GM21390 (cell line): ENCODE measurements at regions not wholly inside any gene's neighbourhood (a gene's known extent, or its start where the extent isn't known, plus 50 kb on each side); places are given as distances from the start of the nearest gene placed in this dataset.
"Not testable (repeated sequence)": the region's sequence is repeated elsewhere in the genome, so short reads cannot be mapped to it uniquely, and the experiment has no call there.

ENCODE experiments used
- ATAC-seq: cut with Tn5 transposase; IDR thresholded peaks from one replicate; pipeline ENCODE4 v1.9.1; 2021; ENCODE audit not compliant: unreplicated experiment

- ATAC-seq: not testable (repeated sequence)
Observed at GRCh38 chr14:87734577-87735360, 258.2 kb downstream of the GALC start.

DNA sequence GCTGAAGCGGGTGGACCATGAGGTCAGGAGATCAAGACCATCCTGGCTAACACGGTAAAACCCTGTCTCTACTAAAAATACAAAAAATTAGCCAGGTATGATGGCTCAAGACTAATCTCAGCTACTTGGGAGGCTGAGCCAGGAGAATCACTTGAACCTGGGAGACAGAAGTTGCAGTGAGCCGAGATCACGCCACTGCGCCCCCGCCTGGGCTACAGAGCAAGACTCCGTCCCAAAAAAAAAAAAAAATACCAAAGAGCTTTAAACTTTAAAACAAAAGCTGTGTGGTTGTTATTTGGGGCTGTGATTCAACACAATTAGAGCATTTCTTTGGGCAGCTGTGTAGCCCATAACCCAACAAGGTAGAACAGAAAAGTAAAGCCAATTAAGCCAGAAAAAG is 259.9 kb downstream of the GALC start:
- ATAC-seq: not testable (repeated sequence)

- ATAC-seq: no peak
Observed at GRCh38 chr14:87732562-87732961, 260.4 kb downstream of the GALC start.

- no peak for ATAC-seq
Observed at GRCh38 chr14:87725318-87725717, 267.7 kb downstream of the GALC start.

DNA sequence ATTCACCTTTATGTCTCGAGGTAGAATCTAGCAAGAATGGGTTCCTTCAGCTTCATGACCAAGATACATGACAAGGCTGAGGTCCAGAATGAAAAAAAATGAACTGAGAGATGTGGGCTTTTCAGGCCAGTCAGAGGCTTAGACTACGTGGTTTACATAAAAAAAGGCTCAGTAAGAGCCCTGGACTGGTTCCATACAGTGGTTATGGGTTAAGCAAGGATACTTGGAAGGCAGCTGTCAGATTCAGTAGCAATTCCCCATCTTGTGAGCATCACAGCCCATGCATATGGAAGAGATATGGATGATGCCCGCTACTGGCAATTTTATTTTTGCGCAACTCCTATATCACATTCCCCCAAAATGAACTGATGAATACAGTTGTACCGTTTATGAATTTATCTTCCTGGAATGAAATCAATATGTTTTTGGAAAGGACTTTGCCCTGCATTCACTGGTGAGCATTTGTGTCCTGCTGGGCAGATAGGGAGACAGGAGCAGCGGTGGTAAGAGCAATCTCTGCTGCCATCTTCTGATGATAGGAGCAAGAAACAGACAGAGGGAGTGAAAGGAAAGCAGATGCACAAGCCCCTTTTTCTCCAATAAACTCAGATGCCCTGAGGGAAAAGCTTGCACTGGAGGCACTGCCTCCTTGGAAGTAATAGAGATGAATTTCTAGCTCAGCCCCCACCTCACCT is 280.4 kb downstream of the GALC start:
- no peak for ATAC-seq

DNA sequence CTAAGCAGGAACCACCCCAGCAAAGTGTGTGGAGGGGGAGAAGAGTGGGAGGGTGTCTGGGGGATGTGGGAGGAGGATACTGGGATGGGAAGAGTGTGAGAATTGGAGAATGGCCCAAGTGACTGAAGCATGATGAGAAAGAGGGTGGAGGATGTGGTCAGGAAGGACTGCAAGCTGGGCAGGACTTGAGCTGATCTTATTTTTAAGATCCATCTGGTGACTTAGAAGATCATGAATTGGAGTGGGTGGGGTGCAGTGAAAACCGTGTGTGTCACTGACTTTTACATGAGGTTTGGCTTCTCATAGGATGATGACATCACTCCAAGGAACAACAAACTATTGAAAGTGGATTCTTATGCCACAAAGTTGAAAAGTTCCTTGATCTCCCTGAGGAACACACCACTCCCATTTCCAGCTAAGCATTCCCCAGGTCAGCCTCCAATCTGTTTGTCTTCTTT is 287.5 kb downstream of the GALC start:
- no peak for ATAC-seq

DNA sequence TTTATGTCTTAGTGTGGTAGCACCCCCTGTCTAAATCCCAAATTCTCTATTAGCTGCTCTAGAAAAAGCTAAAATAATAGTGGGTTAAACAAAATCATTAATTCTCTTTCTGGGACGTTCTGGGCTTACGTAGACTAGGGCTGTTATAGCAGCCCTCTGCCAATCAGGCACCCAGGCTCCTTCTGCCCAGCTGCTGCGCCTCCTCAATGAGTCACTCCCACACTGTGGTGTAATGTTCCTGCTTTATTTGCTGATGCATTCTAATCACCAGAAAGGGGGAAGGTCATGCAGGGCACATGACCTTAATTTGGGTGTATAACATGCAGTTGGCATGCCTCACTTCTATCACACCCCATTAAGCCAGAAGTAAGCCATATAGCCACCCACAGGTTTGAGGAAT is 294.5 kb downstream of the GALC start:
- no peak for ATAC-seq

GRCh38 chr14:87696485-87696884 is 296.5 kb downstream of the GALC start:
- ATAC-seq: no peak

- ATAC-seq: no peak
Observed at GRCh38 chr14:87691042-87691881, 301.7 kb downstream of the GALC start.

DNA sequence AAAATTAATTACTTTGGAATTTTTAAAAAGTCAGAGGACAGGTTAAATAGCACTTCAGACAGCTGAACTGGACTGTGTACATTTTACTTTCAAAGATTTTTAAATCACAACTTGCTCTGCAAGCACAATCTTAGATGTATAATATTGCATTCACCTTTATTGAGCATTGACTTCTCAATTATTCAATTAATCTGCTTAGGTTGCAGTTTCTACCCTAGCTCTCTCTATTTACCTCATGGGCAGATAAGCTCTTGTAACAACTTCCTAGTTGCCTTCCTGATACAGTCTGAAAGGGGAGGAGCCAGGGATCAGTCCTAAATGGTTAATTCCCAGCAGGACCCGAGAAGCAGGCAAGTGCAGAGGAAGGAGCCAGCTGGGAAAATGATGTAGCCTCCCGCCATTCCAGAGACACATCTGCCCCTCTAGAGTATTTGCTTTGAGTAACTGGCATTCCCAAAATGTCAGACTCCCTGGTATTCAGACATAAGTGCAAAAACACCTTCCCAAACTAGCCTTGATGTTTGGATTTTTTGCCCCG is 302.8 kb downstream of the GALC start:
- ATAC-seq: no peak

DNA sequence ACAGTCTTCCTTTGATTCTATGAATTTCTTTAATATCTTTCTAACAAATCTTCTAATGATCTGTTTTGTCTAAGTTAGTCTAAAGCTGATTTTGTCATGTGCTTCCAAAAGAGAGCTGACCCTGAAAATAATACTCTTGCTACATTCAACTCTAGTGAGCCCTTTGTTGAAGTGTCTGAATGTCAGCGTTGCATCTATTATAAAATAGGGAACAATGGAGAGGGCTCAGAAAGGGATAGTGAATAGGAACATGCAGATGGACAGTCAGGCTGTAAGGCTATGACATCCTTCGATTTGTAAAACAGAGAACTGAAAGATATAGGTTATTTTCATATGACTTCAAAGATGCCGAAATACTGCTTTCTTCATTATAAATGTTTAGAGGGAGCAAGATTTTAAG is 304.5 kb downstream of the GALC start:
- no peak for ATAC-seq

DNA sequence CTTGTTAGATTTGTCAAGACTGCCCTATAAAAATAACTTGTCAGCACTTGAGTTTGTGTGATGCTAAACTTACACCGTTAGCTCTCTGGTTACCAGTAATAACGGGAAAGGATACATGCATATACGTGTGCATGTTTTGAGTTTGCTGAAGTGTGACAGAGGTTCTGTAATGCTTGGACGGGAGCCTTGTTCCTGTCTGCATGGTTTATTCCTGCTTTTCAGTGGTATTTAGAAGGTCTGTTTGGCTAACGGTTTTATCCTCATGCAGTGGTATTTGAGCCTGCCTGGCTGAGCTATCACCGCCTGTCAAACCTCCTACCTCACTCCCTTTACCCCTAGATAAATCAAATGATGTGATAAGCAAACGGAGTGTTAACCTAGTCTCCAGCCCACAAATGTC is 305.6 kb downstream of the GALC start:
- ATAC-seq: no peak

DNA sequence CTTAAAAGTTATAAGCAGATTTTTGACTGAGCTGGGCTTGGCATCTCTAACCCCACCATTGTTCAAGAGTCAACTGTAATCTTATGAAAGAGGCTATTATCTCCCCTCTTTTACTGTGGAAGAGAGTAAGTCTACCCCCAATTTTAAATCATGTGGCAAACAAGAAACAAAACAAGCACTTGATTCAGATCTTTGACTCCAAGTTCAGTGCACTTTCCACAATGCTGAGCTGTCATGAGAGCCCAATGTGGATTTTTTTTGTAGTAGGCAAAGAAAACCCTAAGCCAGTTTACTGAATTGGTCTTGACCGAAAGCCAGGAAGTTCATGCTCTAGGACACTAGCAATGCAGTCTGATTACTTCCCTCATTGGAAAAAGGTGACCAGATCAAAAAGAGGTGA is 306.2 kb downstream of the GALC start:
- ATAC-seq: no peak

- ATAC-seq: no peak
Observed at GRCh38 chr14:87679866-87680265, 313.1 kb downstream of the GALC start.

DNA sequence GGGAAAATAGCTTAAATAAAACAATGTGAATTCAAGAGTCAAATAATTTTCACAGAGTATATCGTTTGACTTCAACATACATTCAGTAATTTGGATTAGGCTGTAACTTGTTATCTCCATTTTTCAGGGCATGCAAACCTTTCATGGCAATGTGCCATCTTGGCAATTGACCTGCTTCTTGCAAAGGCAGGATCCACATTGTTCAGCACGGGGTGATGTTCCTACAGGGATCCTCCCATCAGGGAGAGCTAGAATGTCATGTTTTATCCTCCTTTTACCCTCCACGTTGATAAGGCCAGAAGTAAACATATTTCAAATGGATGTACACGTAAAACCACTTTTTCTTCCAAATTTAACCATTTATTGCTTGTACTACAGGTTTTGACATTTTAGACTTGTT is 314.4 kb downstream of the GALC start:
- ATAC-seq: no peak

- no peak for ATAC-seq
Observed at GRCh38 chr14:87676814-87677437, 316.1 kb downstream of the GALC start.

DNA sequence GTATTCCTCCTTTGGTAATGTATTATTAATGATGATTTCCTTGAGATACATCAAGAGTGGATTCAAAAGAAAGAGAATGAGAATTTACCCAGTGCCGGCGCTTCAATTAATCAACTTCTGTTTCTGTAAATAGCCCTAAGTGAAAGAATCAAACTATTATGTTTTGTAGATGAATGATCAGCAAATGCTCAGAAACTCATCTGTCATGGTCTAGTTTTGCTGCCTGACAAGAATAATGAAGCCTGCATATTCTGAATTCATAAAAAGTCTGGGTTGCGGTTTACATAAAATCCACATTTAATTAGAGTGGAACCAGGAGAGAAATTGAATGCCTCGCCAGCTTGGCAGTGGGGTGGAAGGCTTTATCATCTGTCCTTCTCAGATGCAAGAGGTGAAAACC is 325.3 kb downstream of the GALC start:
- ATAC-seq: no peak

GRCh38 chr14:87656315-87656714 is 336.7 kb downstream of the GALC start:
- no peak for ATAC-seq

- no peak for ATAC-seq
Observed at GRCh38 chr14:87652278-87652677, 340.7 kb downstream of the GALC start.

DNA sequence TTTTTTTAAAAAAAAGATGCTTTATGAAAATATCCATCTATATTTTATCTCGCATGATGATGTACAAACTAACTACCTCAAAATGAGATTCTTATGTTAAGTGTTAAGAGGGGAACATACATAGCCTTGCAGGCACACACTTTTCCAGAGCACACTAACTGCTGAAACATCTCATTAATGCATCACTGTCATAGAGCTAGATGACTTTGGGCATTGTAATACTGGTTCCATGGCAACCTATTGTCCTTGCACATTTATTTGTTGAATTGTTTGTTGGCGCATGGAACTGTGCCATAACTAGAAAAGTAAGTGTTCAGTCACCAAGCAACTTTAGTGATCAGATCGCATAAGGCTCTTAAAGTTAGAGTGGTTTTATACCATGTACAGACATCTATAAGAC is 348.3 kb downstream of the GALC start:
- no peak for ATAC-seq

GRCh38 chr14:87643005-87643404 is 350.0 kb downstream of the GALC start:
- no peak for ATAC-seq
